Ishikawa (cell line): ENCODE measurements at regions not wholly inside any gene's neighbourhood (a gene's known extent, or its start where the extent isn't known, plus 50 kb on each side); places are given as distances from the start of the nearest gene placed in this dataset.
A peak's percentile ranks its signal among the peaks of the same experiment; 100 is the strongest.

ENCODE experiments used
- CEBPB ChIP-seq: IDR thresholded peaks from 2 replicates; pipeline ENCODE4 v1.6.1; 2012
- CREB1 ChIP-seq: IDR thresholded peaks from 2 replicates; pipeline ENCODE4 v1.6.1; 2012; ENCODE audit warnings: low read depth
- EGR1 ChIP-seq: IDR thresholded peaks from 2 replicates; pipeline ENCODE4 v1.6.1; 2012
- EP300 ChIP-seq: IDR thresholded peaks from 2 replicates; pipeline ENCODE4 v1.6.1; 2012; ENCODE audit warnings: borderline replicate concordance
- FOXM1 ChIP-seq: IDR thresholded peaks from 2 replicates; pipeline ENCODE4 v1.6.1; 2012; ENCODE audit warnings: low read depth, borderline replicate concordance
- NFIC ChIP-seq: IDR thresholded peaks from 2 replicates; pipeline ENCODE4 v1.6.1; 2012
- RAD21 ChIP-seq: IDR thresholded peaks from 2 replicates; pipeline ENCODE4 v1.6.1; 2012; ENCODE audit warnings: low read depth
- REST ChIP-seq: IDR thresholded peaks from 2 replicates; pipeline ENCODE4 v1.6.1; 2012; ENCODE audit warnings: low read depth, mild to moderate bottlenecking
- TAF1 ChIP-seq: IDR thresholded peaks from 2 replicates; pipeline ENCODE4 v1.6.1; 2012; ENCODE audit warnings: low read depth, mild to moderate bottlenecking
- TCF12 ChIP-seq: IDR thresholded peaks from 2 replicates; pipeline ENCODE4 v1.6.1; 2012; ENCODE audit warnings: low read depth
- TEAD4 ChIP-seq: IDR thresholded peaks from 2 replicates; pipeline ENCODE4 v1.6.1; 2012
- YY1 ChIP-seq: IDR thresholded peaks from 2 replicates; pipeline ENCODE4 v1.6.1; 2012; ENCODE audit warnings: low read depth
- ZBTB7A ChIP-seq: IDR thresholded peaks from 2 replicates; pipeline ENCODE4 v1.6.1; 2012; ENCODE audit warnings: low read depth
- TF ChIP-seq, protein P1 (sequence below): IDR thresholded peaks from 2 replicates; pipeline ENCODE4 v1.6.1; 2012
- TF ChIP-seq, protein P2 (sequence below): IDR thresholded peaks from 2 replicates; pipeline ENCODE4 v1.6.1; 2012

DNA sequence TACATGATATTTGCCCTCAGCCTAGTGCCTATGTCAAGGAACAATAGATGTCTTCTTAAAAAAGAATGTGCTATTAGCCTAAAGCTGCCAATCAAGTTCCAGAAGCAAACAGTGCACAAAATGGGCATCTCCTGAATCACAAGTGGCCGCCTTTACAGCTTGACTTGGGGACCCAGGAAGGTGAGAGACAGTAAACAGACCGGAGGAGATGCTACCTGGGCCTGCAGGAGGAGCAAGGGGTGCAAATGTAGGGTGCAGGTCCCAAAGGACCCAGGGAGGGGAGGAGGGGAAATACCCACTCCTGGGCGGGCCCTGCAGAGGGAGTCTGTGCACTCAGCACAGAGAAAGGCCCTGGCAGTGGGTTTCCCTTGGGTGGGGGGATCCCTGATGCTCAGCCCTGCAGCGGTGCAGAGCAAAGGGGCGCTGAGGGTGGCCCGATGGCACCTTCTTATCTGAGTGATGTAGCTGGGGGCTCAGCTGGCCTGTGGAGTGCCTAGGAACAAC lies 147.7 kb downstream of the WDR11 start:
- no peak for TF ChIP-seq TEAD4
- no peak for TF ChIP-seq REST
- TF ChIP-seq ZBTB7A: no peak
- TF ChIP-seq TCF12: no peak
- no peak for TF ChIP-seq YY1

DNA sequence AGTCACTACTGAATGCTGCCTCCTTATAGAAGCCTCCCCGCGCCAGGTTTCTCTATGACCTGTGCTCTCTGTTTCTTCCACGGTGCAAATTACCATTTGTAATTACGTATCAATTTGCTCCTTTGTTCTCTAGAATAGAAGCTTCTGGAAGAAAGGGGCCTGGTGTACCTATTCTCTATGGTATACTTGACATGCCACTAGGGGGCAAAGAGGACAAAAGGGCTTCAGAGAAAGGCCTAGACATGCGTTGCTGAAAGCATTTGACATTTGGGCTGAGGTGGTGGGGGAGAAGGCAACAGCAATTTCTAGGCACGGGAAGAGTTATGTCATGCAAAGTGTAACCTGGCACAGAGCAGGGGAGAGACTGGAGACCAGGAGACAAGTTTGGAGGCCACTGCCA lies 148.7 kb downstream of the WDR11 start:
- TF ChIP-seq TAF1 (no peak), RAD21 (peak; percentile 22; the same call in 1 of the 2 replicates), FOXM1 (no peak)

DNA sequence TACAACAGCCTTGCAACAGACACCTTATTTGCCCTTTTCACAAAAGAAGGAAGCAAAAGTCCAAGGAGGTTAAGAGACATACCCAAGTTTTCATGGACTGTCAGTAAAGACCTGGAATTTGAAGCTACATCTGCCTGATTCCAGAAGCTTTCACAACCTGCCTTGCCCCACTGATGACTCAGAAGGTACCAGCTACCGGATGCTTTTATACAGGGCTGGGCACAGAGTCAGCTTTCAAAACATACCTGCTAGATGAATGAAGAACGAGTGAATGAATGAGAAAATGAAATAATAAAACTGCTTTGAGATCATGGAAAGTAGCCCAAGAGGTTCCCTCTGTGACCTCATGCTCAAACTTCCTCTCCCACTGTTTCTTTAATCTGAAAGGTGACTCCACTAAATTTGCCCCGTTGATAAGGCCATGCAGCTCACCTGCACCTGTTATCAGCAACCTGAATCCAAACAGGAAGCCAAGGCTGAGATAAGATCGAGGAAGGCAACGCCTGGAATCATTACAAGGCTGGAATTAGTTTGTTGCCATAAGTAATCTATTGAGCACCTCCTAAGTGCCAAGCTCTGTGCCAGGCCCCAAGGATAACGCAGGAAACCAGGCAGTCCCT lies 151.5 kb downstream of the WDR11 start:
- no peak for TF ChIP-seq TAF1
- no peak for TF ChIP-seq CEBPB
- TF ChIP-seq, protein P1, sequence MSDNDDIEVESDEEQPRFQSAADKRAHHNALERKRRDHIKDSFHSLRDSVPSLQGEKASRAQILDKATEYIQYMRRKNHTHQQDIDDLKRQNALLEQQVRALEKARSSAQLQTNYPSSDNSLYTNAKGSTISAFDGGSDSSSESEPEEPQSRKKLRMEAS: no peak
- TF ChIP-seq NFIC: no peak
- TF ChIP-seq FOXM1: no peak
- TF ChIP-seq REST: no peak
- no peak for TF ChIP-seq EP300
- TF ChIP-seq TCF12: no peak
- TF ChIP-seq RAD21: no peak
- no peak for TF ChIP-seq TEAD4
- no peak for TF ChIP-seq CREB1
- no peak for TF ChIP-seq YY1
- no peak for TF ChIP-seq ZBTB7A
- TF ChIP-seq EGR1: no peak
- TF ChIP-seq, protein P2, sequence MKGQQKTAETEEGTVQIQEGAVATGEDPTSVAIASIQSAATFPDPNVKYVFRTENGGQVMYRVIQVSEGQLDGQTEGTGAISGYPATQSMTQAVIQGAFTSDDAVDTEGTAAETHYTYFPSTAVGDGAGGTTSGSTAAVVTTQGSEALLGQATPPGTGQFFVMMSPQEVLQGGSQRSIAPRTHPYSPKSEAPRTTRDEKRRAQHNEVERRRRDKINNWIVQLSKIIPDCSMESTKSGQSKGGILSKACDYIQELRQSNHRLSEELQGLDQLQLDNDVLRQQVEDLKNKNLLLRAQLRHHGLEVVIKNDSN: no peak

GRCh38 chr10:121005948-121006587 lies 154.9 kb downstream of the WDR11 start:
- TF ChIP-seq RAD21 (no peak), REST (no peak), TCF12 (no peak), EGR1 (no peak), YY1 (no peak), TAF1 (no peak), ZBTB7A (no peak), EP300 (no peak), CREB1 (no peak), NFIC (no peak), FOXM1 (no peak)
- TF ChIP-seq, protein P2: no peak
- TF ChIP-seq, protein P1: no peak

DNA sequence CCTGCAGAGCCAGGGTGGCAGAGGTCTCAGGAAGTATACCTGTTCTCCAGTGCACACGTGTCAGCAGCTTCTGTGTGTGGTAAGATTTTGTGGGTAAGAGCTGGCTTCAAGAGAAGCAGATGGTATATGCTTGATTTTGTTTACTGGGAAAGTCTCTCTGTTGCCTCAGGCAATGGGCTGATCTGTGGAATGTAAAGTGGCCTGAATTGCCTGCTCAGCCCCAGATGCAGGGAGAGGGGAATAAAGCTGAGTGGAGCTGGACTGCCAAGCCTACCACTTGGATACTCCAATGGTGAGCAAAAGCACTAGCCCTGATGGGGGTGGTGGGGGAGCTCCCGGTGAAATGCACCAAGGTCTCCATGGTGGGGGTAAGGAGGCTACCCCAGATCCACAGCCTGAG lies 156.1 kb downstream of the WDR11 start:
- TF ChIP-seq RAD21: no peak
- TF ChIP-seq ZBTB7A: no peak
- TF ChIP-seq EP300: no peak
- no peak for TF ChIP-seq FOXM1
- TF ChIP-seq EGR1: no peak
- no peak for TF ChIP-seq YY1
- TF ChIP-seq, protein P1: no peak
- TF ChIP-seq TCF12: no peak
- TF ChIP-seq, protein P2: no peak
- no peak for TF ChIP-seq NFIC
- TF ChIP-seq REST: no peak
- TF ChIP-seq CREB1: no peak
- TF ChIP-seq TEAD4: no peak
- no peak for TF ChIP-seq TAF1
- TF ChIP-seq CEBPB: no peak
